ENCODE measurements at regions not wholly inside any gene's neighbourhood (a gene's known extent, or its start where the extent isn't known, plus 50 kb on each side); places are given as distances from the start of the nearest gene placed in this dataset.

DNA sequence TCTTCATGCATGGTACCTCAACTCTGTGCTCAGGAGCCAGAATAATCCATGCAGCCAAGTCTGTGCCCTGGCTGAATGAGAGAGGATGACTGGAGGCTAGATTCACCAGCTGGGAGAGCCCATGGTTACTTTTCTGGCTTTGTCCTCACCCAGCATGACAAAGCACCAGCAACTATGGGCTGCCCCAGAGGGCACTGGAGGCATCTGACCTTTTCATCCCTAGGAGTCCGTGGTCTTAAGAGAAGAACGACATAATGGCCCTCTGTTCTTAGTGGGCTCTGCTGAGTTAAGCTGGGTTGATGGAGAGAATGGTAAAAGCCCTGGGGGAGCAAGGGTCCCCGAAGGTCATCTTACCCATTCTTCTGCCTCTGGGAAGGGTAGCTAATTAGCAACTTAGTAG is 54.6 kb upstream of the TNP1 start:
- H3K27ac ChIP-seq: no peak overlapping the region
- TF ChIP-seq, protein P1, sequence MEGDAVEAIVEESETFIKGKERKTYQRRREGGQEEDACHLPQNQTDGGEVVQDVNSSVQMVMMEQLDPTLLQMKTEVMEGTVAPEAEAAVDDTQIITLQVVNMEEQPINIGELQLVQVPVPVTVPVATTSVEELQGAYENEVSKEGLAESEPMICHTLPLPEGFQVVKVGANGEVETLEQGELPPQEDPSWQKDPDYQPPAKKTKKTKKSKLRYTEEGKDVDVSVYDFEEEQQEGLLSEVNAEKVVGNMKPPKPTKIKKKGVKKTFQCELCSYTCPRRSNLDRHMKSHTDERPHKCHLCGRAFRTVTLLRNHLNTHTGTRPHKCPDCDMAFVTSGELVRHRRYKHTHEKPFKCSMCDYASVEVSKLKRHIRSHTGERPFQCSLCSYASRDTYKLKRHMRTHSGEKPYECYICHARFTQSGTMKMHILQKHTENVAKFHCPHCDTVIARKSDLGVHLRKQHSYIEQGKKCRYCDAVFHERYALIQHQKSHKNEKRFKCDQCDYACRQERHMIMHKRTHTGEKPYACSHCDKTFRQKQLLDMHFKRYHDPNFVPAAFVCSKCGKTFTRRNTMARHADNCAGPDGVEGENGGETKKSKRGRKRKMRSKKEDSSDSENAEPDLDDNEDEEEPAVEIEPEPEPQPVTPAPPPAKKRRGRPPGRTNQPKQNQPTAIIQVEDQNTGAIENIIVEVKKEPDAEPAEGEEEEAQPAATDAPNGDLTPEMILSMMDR (conservative IDR thresholded peaks at IDR 0.05): no peak

DNA sequence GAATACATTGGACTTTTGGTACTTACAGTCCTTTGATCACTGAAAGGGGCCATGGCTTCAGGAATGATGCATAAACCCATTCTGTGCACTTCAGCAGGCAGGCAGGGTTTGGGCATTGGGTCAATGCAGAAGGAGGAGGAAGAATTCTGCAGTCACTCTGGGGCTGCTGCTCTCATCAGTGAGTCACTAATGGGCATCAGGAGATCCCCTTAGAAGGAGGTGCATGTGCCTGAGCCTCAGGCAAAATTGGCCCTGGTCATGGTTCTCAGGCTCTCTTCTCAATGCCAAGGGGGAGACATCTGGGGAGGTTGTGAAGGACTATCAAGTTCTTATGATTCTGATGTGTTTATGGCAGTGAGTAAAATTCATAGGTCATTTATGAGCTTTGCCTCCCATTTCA is 52.0 kb upstream of the TNP1 start:
- no peak overlapping the region for H3K27ac ChIP-seq
- TF ChIP-seq, protein P1 (conservative IDR thresholded peaks at IDR 0.05): no peak

DNA sequence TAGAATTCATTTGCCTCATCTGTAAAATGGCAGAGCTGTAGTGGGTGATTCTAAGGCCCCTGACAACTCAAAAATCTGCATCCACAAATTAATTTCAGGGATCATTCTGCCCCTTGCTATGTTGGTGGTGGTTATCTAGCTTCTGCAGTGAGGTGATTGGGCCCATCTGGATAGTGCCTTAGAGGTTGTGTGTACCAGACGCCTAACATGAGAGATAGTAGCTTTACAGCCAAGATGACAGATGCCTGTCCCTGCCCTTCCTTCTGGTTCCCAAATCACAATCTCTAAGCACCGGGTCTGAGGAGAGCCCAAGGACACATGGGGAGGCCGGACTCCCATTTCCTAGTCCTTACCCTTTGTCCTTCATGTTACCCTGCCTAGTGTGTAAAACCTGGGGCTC is 51.1 kb upstream of the TNP1 start:
- no peak overlapping the region for H3K27ac ChIP-seq
- TF ChIP-seq, protein P1 (conservative IDR thresholded peaks at IDR 0.05): no peak

DNA sequence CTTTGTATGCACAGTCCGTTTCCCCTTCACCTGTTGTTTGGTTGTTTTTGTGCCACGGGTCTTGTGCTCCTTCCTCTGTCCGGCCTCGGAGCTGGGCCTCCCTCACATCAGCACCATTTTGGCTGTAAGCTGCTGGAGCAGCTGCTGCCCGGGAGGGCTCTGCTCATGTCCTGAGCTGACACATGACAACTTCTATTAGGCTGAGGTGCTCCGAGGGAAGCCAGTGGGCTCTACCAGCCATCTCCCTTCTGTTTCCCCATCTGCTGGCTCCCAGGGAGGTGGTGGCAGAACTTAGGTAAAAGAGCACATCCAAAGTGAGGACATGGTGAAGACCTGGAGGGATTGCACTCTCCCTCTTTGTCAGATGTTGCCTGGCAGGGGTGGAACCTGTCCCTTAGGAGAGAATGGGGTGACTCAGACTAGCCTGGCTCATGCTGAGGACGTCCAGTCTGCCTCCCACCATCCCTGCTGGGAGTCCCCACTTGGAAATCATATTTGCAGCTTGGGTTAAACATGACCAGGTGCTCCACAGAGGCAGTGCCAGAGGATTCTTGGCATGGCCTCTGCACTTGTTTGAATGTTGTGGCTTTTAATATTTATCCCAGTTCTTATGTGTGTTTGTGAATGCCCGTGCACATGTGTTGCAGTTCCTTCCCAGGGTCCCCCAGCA is 49.8 kb upstream of the TNP1 start:
- no peak overlapping the region for H3K27ac ChIP-seq
- TF ChIP-seq, protein P1 (conservative IDR thresholded peaks at IDR 0.05): no peak
